ENCODE measurements at regions not wholly inside any gene's neighbourhood (a gene's known extent, or its start where the extent isn't known, plus 50 kb on each side); places are given as distances from the start of the nearest gene placed in this dataset.

DNA sequence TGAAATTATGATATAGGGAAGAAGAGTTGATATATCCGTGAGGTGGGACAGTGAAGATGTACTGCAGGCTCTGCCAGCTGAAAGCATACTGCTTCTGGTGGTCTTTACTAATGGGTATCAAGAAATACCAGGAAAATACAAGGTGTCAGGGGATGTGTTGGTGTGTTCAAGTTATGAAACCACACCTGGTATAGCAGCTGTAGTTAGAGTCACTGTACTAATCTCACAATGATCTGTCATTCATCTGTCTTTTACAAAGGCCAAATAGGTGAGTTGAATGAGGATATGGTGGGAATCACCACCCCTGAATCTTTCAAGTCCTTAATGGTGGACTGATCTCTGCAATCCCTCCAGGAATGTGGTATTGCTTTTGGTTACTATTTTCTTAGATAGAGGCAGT, 152.7 kb downstream of the NFKBIZ start:
- TF ChIP-seq, protein P1, sequence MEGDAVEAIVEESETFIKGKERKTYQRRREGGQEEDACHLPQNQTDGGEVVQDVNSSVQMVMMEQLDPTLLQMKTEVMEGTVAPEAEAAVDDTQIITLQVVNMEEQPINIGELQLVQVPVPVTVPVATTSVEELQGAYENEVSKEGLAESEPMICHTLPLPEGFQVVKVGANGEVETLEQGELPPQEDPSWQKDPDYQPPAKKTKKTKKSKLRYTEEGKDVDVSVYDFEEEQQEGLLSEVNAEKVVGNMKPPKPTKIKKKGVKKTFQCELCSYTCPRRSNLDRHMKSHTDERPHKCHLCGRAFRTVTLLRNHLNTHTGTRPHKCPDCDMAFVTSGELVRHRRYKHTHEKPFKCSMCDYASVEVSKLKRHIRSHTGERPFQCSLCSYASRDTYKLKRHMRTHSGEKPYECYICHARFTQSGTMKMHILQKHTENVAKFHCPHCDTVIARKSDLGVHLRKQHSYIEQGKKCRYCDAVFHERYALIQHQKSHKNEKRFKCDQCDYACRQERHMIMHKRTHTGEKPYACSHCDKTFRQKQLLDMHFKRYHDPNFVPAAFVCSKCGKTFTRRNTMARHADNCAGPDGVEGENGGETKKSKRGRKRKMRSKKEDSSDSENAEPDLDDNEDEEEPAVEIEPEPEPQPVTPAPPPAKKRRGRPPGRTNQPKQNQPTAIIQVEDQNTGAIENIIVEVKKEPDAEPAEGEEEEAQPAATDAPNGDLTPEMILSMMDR (IDR thresholded peaks at IDR 0.05 in 4 of 5, conservative IDR thresholded peaks at IDR 0.05 in 1 of 5): no peak
- no peak for TF ChIP-seq POLR2A (IDR thresholded peaks at IDR 0.05)

All from gastrocnemius medialis (tissue), 4 donors.